Activated naive CD4-positive, alpha-beta T cell (primary cell): ENCODE measurements at regions not wholly inside any gene's neighbourhood (a gene's known extent, or its start where the extent isn't known, plus 50 kb on each side); places are given as distances from the start of the nearest gene placed in this dataset.

Source experiments
- DNase-seq, 4 experiments: peaks; one replicate each; lab custom pipeline; 2025; lab: John Stamatoyannopoulos, UW

- DNase-seq, result no peak
Observed at GRCh38 chr20:22226849-22227700, 357.3 kb downstream of the FOXA2 start.

- DNase-seq, result no peak
Observed at GRCh38 chr20:22223236-22223635, 361.1 kb downstream of the FOXA2 start.

GRCh38 chr20:22217712-22218352 is 366.5 kb downstream of the FOXA2 start:
- no peak for DNase-seq

GRCh38 chr20:22216984-22217383 is 367.4 kb downstream of the FOXA2 start:
- DNase-seq, result no peak

GRCh38 chr20:22214296-22214695 is 370.1 kb downstream of the FOXA2 start:
- DNase-seq, result no peak

- DNase-seq, result no peak
Observed at GRCh38 chr20:22213271-22213670, 371.1 kb downstream of the FOXA2 start.

- DNase-seq, result no peak
Observed at GRCh38 chr20:22207280-22207679, 377.1 kb downstream of the FOXA2 start.

GRCh38 chr20:22204801-22205200 is 379.6 kb downstream of the FOXA2 start:
- no peak for DNase-seq

- no peak for DNase-seq
Observed at GRCh38 chr20:22182148-22182547, 402.2 kb downstream of the FOXA2 start.

GRCh38 chr20:22180244-22180643 is 404.1 kb downstream of the FOXA2 start:
- DNase-seq, result no peak

- no peak for DNase-seq
Observed at GRCh38 chr20:22160101-22160652, 424.2 kb downstream of the FOXA2 start.

- DNase-seq, result no peak
Observed at GRCh38 chr20:22159276-22159675, 425.1 kb downstream of the FOXA2 start.

- no peak for DNase-seq
Observed at GRCh38 chr20:22127587-22127986, 422.1 kb downstream of the PAX1 start.

- no peak for DNase-seq
Observed at GRCh38 chr20:22106308-22106938, 401.0 kb downstream of the PAX1 start.

- DNase-seq, result no peak
Observed at GRCh38 chr20:22101606-22102005, 396.1 kb downstream of the PAX1 start.

- DNase-seq, result no peak
Observed at GRCh38 chr20:22100686-22101085, 395.2 kb downstream of the PAX1 start.

GRCh38 chr20:22099348-22099747 is 393.9 kb downstream of the PAX1 start:
- DNase-seq, result no peak

GRCh38 chr20:22098511-22098910 is 393.0 kb downstream of the PAX1 start:
- no peak for DNase-seq

GRCh38 chr20:22093122-22093521 is 387.7 kb downstream of the PAX1 start:
- no peak for DNase-seq

GRCh38 chr20:22088882-22089281 is 383.4 kb downstream of the PAX1 start:
- DNase-seq, result no peak

GRCh38 chr20:22080985-22081384 is 375.5 kb downstream of the PAX1 start:
- DNase-seq, result no peak

GRCh38 chr20:22074635-22075034 is 369.2 kb downstream of the PAX1 start:
- DNase-seq, result no peak

GRCh38 chr20:22071841-22072240 is 366.4 kb downstream of the PAX1 start:
- no peak for DNase-seq
